H1 (cell line): ENCODE measurements at regions not wholly inside any gene's neighbourhood (a gene's known extent, or its start where the extent isn't known, plus 50 kb on each side); places are given as distances from the start of the nearest gene placed in this dataset.

ENCODE experiments used
- ASH2L ChIP-seq: fragments of 200-600, 300-600 bp; sonication (generic); IDR thresholded peaks from one replicate; pipeline ENCODE4 v1.7.1; 2017; ENCODE audit warnings: low read length
- HDAC2 ChIP-seq, 2 experiments: fragments of 300-600 bp in 1 of 2; sonication (generic) in 1 of 2; IDR thresholded peaks; 2 replicates each; pipeline ENCODE4 v1.6.1; 2011 to 2012; ENCODE audit warnings: low read depth in 2 of 2, low read length in 2 of 2, mild to moderate bottlenecking in 2 of 2, moderate library complexity in 2 of 2, borderline replicate concordance in 1 of 2, inconsistent platforms in 1 of 2
- SIRT6 ChIP-seq: IDR thresholded peaks from one replicate; pipeline ENCODE4 v1.7.1; 2012; ENCODE audit warnings: low read length, inconsistent platforms

- no peak for TF ChIP-seq ASH2L
- TF ChIP-seq HDAC2 (IDR thresholded peaks at IDR 0.05; ENCODE audit: borderline replicate concordance in 1 of 2, low read depth in 2 of 2, low read length in 2 of 2): peak in 1 of 2 experiments; percentile 16; a peak in 1 of 4 replicates
- no peak for TF ChIP-seq SIRT6
Measured at GRCh38 chr7:80018941-80019808, 115.5 kb upstream of the GNAI1 start (continued).
